GM13977 (cell line): ENCODE measurements at regions not wholly inside any gene's neighbourhood (a gene's known extent, or its start where the extent isn't known, plus 50 kb on each side); places are given as distances from the start of the nearest gene placed in this dataset.

Source experiments
- DNase-seq: peaks from one replicate; pipeline ENCODE4 v3.0.0; 2012; ENCODE audit warnings: low spot score
- CTCF ChIP-seq: IDR thresholded peaks from 2 replicates; pipeline ENCODE4 v1.5.1; 2012; ENCODE audit warnings: mild to moderate bottlenecking, control low read depth; ENCODE audit not compliant: insufficient read depth; ENCODE audit errors: extremely low read depth, missing control alignments
- in situ Hi-C: fragments of 300-500 bp; cut with MboI; formaldehyde crosslinking; loops from one replicate; pipeline ENCODE4 v1.12.0; 2022; ENCODE audit warnings: low sequenced_read_pairs, low pct_unique_long_range_greater_than_20kb, mixed read lengths, inconsistent platforms; ENCODE audit not compliant: unreplicated experiment

GRCh38 chr2:15805206-15805605 is 135.1 kb upstream of the MYCN start:
- TF ChIP-seq CTCF, result no peak
- in situ Hi-C loops, result no loop called here

DNA sequence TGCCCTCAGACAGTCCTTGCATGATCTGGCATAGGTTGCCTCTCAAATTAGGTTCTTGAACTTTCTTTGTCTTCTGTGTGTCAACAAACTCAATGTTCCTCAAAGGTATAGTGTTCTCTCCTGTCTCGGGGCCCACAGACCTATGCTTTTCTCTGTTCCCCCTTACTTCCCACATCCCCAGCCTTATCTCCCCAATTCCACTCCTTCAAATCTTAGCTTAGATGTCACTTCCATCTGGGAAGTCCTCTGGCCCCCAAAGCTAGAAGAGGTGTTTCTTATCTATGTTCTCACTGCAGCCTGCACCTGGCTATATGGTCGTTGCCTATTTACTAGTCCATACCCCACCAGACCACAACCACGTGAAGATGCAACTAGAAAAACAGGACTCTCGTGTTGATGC is 134.6 kb upstream of the MYCN start:
- in situ Hi-C loops, result no loop called here

More at GRCh38 chr2:15805206-15805605, 135.1 kb upstream of the MYCN start:
- DNase-seq, result no peak

DNA sequence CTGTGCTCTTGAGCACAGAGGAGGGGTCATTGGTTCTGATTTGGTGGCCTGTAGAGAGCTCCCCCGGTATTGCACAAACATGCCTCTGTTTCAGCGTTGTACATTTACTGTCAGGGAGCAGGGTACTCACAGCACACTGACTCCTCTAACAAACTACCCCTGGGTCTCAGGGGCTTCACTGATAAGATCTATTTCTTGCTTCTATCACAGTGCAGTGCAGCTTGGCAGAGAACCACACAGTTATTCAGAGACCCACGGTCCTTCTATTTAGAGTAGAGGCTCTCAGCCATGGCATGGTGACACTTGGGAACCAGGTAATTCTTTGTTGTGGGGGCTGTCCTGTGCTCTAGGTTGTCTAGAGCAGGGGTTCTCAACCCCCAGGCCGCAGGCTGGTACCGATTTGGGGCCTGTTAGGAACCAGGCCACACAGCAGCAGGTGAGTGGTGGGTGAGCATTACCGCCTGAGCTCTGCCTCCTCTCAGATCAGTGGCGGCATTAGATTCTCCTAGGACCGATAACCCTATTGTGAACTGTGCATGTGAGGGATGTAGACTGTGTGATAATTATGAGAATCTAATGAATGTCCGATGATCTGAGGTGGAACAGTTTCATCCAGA is 133.4 kb upstream of the MYCN start:
- DNase-seq, result no peak
- no peak for TF ChIP-seq CTCF
- in situ Hi-C loops, result no loop called here

More for the DNA sequence above, 134.6 kb upstream of the MYCN start:
- no peak for DNase-seq
- TF ChIP-seq CTCF, result no peak

DNA sequence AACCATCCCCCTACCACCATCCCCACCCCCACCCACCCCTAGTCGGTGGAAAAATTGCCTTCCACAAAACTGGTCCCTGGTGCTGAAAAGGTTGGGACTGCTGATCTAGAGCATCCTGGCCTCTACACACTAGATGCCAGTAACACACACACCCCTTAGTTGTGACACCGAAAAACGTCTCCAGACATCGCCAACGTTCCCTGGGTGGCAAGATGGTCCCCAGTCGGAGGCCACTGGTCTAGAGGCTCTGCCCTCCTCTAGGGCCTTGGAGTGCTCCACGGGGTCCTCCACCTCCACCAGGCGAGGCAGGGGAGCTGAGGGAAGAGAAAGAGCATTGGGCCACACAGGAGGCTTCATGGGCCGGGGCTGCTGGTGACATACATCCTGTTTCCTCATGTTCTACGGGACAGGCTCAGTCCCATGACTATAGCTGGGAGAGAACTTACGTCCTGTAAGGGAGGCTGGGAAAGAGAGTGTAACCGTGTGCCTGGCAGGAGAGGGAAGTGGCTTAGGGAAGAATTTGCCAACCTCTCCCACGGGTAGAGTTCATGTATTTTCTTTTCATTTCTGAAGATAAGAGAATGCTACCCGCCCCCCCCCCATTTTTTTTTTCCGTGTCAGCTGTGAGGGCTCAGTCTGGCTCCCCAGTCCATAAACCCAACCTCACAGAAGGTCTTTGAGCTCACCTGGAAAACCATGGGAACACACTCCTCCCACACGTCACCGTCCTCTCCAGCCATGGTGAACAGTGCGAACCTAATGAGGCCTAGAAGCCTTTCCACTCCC is 132.7 kb upstream of the MYCN start:
- TF ChIP-seq CTCF, result no peak
- in situ Hi-C loops, result no loop called here
- no peak for DNase-seq

DNA sequence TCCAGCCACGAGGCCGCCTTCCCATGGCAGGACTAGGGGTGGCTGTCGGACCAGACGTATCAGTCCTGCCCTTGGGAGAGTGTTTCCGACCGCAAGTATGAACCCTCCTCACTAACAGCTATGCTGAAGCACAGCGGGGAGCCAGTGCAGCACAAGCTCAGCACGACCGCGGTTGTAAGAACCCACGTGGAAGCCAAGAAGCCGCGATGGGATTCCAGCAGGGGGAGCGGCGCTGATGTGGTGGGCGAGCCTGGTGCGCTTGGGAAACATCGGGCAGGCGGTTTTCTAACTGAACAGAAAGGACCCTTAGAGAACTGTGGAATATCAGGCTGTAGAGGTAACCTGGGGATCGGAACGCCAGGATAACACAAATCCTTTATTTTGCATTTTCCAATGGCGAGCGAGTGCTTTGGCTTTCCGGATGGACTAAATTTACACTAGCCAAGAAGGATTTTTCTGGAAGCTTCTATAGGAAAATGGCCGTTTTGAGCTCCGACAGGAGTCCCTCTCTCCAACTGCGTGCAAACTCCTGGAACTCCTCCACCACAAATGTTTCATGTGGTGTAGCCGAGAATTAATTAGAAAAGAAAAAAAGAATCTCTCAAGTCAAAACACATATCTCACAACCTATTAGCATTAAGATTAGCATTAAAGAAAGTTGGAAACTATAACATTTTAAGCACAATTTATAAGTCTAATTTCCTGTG is 132.0 kb upstream of the MYCN start:
- no peak for TF ChIP-seq CTCF
- DNase-seq, result no peak
- in situ Hi-C loops, result no loop called here

GRCh38 chr2:15808944-15809343 is 131.4 kb upstream of the MYCN start:
- TF ChIP-seq CTCF, result no peak
- no peak for DNase-seq
- in situ Hi-C loops, result no loop called here
